Esophagus squamous epithelium (tissue), 4 donors: ENCODE measurements at regions not wholly inside any gene's neighbourhood (a gene's known extent, or its start where the extent isn't known, plus 50 kb on each side); places are given as distances from the start of the nearest gene placed in this dataset.
"Not testable (repeated sequence)": the region's sequence is repeated elsewhere in the genome, so short reads cannot be mapped to it uniquely, and the experiment has no call there.

ENCODE experiments used
- POLR2A ChIP-seq, 4 donors: fragments of 450-650 bp; IDR thresholded peaks; one replicate each; pipeline ENCODE4 v1.6.1; 2017; ENCODE audit warnings: antibody characterized with exemption in 4 of 4, mild to moderate bottlenecking in 4 of 4, moderate library complexity in 3 of 4
- TF ChIP-seq, protein P1 (sequence below), 6 experiments: fragments of 450-650 bp in 4 of 6; fragments of 200-600 bp in 2 of 6; sonication (generic) in 2 of 6; IDR thresholded peaks; one replicate each; pipeline ENCODE4 v1.5.1; 2016 to 2019; ENCODE audit warnings: antibody characterized with exemption in 6 of 6, mild to moderate bottlenecking in 4 of 6, moderate library complexity in 4 of 6

DNA sequence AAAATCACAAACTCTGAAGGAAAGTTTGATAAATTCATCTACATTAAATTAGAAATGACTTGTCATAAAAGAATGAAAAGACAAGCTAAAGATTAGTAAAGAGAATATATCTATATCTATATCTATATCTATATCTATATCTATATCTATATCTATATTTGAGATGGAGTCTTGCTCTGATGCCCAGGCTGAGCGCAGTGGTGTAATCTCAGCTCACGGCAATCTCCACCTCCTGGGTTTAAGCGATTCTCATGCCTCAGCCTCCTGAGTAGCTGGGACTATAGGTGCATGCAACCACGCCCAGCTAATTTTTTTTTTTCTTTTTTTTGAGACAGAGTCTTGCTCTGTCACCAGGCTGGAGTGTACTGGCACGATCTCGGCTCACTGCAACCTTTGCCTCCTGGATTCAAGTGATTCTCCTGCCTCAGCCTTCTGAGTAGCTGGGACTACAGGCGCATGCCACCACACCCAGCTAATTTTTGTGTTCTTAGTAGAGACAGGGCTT lies 202.6 kb downstream of the CTTN start:
- TF ChIP-seq, protein P1, sequence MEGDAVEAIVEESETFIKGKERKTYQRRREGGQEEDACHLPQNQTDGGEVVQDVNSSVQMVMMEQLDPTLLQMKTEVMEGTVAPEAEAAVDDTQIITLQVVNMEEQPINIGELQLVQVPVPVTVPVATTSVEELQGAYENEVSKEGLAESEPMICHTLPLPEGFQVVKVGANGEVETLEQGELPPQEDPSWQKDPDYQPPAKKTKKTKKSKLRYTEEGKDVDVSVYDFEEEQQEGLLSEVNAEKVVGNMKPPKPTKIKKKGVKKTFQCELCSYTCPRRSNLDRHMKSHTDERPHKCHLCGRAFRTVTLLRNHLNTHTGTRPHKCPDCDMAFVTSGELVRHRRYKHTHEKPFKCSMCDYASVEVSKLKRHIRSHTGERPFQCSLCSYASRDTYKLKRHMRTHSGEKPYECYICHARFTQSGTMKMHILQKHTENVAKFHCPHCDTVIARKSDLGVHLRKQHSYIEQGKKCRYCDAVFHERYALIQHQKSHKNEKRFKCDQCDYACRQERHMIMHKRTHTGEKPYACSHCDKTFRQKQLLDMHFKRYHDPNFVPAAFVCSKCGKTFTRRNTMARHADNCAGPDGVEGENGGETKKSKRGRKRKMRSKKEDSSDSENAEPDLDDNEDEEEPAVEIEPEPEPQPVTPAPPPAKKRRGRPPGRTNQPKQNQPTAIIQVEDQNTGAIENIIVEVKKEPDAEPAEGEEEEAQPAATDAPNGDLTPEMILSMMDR (IDR thresholded peaks at IDR 0.05), result not testable (repeated sequence)
- not testable (repeated sequence) for TF ChIP-seq POLR2A (IDR thresholded peaks at IDR 0.05)
